ENCODE measurements at regions not wholly inside any gene's neighbourhood (a gene's known extent, or its start where the extent isn't known, plus 50 kb on each side); places are given as distances from the start of the nearest gene placed in this dataset.

GRCh38 chr4:146004730-146005129, 66.1 kb upstream of the ZNF827 start:
- Mint-ChIP-seq H3K36me3 (peaks cover 0 to 11% (median 0%) of the 10 kb centered on the region in 3 donors), H3K27ac (no peak overlapping the region), H3K4me3 (no peak overlapping the region), H3K9me3 (peaks cover 3 to 19% (median 15%) of the 10 kb centered on the region in 5 donors), H3K4me1 (peaks cover 0 to 2% (median 0%) of the 10 kb centered on the region in 3 donors), H3K27me3 (peaks cover 16 to 25% of the 10 kb centered on the region in 2 donors)
- no peak overlapping the region for H3K27ac ChIP-seq (ENCODE audit: low read depth, low read length)
- ChIA-PET POLR2A (no interaction called here), CTCF (no interaction called here)
- no peak for DNase-seq
- no peak overlapping the region for H3K4me3 ChIP-seq (ENCODE audit: low read length)
- H3K9me3 ChIP-seq (ENCODE audit: low read length) = no peaks in the 10 kb centered on the region
- no peaks in the 10 kb centered on the region for H3K27me3 ChIP-seq (ENCODE audit: insufficient read depth, low read length, poor library complexity, severe bottlenecking)
- H3K4me1 ChIP-seq (ENCODE audit: insufficient read depth, low read length) = no peaks in the 10 kb centered on the region
- no peaks in the 10 kb centered on the region for H3K36me3 ChIP-seq (ENCODE audit: insufficient read depth, low read length)

DNA sequence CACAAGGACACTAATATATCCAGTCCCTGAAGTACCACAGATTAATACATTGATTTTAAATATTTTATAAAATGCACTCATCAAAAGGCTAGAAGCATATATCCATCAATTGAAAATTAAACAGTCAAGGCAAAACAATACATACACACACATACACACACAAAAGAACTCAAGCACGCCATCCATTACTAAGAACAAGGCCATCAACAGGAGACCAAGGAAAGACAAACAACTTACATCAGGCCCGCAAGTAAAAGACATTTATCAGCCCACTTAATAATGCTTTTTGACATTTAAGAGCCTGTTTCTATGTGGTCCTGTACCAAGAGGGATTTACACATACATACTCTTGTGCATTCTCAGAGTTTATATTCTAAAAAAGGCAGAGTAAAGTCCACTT, 50.0 kb upstream of the ZNF827 start:
- no peaks in the 10 kb centered on the region for H3K9me3 ChIP-seq (ENCODE audit: low read length)
- Mint-ChIP-seq H3K27ac (no peak overlapping the region), H3K27me3 (peaks cover 5 to 20% of the 10 kb centered on the region in 2 donors), H3K9me3 (no peaks in the 10 kb centered on the region), H3K4me1 (no peaks in the 10 kb centered on the region), H3K4me3 (no peak overlapping the region), H3K36me3 (no peaks in the 10 kb centered on the region)
- POLR2A ChIA-PET = no interaction called here
- no peak overlapping the region for H3K4me3 ChIP-seq (ENCODE audit: low read length)
- H3K36me3 ChIP-seq (ENCODE audit: insufficient read depth, low read length) = no peaks in the 10 kb centered on the region
- no peak overlapping the region for H3K27ac ChIP-seq (ENCODE audit: low read depth, low read length)
- no peaks in the 10 kb centered on the region for H3K27me3 ChIP-seq (ENCODE audit: insufficient read depth, low read length, poor library complexity, severe bottlenecking)
- H3K4me1 ChIP-seq (ENCODE audit: insufficient read depth, low read length) = no peaks in the 10 kb centered on the region
- no peak for DNase-seq
- CTCF ChIA-PET = no interaction called here

Measured in CD8-positive, alpha-beta memory T cell (primary cell).